ENCODE measurements at regions not wholly inside any gene's neighbourhood (a gene's known extent, or its start where the extent isn't known, plus 50 kb on each side); places are given as distances from the start of the nearest gene placed in this dataset.

DNA sequence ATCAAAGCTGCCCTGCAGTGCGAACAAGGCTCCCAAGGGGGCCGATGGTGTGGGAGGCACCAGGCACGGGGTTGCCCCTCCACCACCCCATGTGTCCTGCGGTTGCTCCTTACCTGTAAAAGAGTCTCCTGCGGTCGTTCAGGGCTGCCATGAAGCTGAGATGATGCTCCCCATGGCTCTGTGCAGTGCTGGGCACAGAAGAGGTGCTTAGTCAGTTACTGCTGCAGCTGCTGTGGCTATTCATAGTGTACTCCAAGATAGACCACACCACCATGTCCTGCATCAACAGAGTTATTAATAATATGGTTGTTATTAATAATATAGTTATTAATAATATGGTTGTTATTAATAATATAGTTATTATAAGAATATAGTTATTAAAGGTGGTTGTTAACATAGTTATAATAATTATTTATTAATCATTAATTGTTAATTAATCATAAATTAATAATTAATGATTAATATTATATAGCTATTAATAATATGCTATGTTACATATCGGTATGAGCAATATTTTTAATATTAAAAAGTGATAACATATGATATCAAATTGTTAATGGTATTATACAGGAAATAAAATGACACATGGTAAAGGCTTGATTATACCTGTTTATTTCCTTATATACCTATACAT, 97.0 kb upstream of the PFKP start:
- TF ChIP-seq, protein P1, sequence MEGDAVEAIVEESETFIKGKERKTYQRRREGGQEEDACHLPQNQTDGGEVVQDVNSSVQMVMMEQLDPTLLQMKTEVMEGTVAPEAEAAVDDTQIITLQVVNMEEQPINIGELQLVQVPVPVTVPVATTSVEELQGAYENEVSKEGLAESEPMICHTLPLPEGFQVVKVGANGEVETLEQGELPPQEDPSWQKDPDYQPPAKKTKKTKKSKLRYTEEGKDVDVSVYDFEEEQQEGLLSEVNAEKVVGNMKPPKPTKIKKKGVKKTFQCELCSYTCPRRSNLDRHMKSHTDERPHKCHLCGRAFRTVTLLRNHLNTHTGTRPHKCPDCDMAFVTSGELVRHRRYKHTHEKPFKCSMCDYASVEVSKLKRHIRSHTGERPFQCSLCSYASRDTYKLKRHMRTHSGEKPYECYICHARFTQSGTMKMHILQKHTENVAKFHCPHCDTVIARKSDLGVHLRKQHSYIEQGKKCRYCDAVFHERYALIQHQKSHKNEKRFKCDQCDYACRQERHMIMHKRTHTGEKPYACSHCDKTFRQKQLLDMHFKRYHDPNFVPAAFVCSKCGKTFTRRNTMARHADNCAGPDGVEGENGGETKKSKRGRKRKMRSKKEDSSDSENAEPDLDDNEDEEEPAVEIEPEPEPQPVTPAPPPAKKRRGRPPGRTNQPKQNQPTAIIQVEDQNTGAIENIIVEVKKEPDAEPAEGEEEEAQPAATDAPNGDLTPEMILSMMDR (IDR thresholded peaks at IDR 0.05) = no peak
- TF ChIP-seq POLR2A (IDR thresholded peaks at IDR 0.05) = no peak
